ENCODE measurements at regions not wholly inside any gene's neighbourhood (a gene's known extent, or its start where the extent isn't known, plus 50 kb on each side); places are given as distances from the start of the nearest gene placed in this dataset.
"Not testable (repeated sequence)": the region's sequence is repeated elsewhere in the genome, so short reads cannot be mapped to it uniquely, and the experiment has no call there.

GRCh38 chr10:29746080-29746797 lies 111.5 kb upstream of the SVIL start:
- intact Hi-C loops (cut with DNase I): loop anchor here in 1 of 2 donors (5.0 kb wide), 1 partner anchor 36 kb away; no protein-coding TSS in a partner anchor
- DNase-seq (ENCODE audit: low spot score): no peak

GRCh38 chr10:29740981-29741545 lies 106.3 kb upstream of the SVIL start:
- intact Hi-C loops (cut with DNase I): no loop called here

DNA sequence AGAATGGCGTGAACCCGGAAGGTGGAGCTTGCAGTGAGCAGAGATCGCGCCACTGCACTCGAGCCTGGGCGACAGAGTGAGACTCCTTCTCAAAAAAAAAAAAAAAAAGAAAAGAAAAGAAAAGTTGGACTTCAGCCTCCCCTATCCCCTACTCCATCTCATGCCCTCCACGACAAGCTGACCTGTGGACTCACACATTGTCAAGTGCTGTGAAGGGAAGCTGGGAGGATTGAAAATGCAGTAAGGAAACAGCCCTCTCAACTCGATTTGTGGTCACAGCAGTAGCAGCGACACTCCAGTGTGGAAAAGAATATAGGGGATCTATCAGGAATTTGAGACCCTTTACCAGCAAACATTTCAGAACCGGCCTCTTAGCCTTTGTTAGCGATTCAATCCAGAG lies 103.6 kb upstream of the SVIL start:
- no peak for DNase-seq (ENCODE audit: low spot score)
- intact Hi-C loops (cut with DNase I): loop anchor here (5.0 to 10.0 kb wide), 3 partner anchors 104 to 119 kb away; partner anchors contain the start of gene SVIL (in 1 of the 2)

More at GRCh38 chr10:29740981-29741545, 106.3 kb upstream of the SVIL start:
- DNase-seq (ENCODE audit: low spot score): no peak

DNA sequence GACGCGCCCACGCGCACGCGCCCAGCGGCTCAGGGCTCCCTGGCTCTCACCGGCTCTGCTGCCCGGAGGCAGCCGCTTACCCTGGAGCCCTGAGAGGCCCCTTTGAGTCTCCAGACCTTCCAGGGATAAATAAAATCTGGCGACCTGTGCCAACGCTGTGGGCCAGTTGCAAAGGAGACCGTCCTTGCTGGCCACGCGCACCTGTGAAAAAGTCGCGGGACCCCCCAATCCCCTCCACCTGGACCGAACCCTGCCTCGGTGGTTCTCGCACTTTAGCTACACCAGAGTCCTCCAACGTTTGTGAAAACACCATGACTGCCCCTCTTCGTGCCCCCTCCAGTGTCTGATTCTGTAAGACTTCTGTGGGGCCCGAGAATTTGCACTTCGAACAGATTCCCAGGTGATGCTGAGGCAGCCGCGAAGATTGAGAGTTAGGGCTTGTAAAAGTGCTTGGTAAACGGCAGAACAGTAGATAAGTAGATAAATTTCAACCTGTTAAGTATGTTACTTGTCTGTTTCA lies 102.4 kb upstream of the SVIL start:
- intact Hi-C loops (cut with DNase I): loop anchor here (5.0 to 10.0 kb wide), 3 partner anchors 102 to 120 kb away; partner anchors contain the start of gene SVIL (in 1 of the 2)

DNA sequence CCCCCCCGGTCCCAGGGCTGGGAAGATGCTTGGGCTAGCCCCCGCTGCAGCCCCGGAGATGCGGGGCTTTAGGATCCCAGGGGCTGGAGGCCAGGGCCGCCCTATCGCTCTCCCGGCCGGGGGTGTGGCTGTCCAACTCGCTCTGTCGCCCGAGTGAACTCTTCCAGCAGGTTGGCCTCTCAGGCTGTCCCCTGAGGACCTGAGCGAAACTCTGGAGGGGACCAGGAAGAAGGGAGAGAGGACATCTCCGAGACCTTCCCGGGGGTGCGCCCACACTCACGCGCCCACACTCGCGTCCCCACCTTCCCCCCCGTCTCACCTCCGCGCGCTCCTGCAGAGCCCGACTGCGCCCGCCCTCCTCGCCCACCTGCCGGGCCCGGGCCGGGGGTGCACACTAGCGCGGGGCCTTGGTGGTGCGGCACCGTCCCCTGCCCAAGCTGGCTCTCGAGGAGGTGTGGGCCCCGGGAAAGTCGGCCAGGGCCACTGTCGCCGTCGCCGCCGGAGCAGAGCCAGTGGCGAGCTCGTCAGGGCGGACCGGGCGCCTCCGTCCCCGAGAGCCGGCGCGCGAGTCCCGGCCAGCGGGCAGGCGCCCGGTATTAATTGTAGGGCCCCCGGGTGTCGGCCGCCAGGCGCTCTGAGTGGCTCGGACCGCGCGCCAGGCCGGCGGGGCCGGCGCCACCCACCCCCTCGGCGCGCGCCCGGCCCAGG lies 101.7 kb upstream of the SVIL start:
- intact Hi-C loops (cut with DNase I): loop anchor here (5.0 to 10.0 kb wide), 3 partner anchors 102 to 121 kb away; partner anchors contain the start of gene SVIL (in 1 of the 2)
- peak; percentile 88 for DNase-seq (ENCODE audit: low spot score)

More for the DNA sequence above, 102.4 kb upstream of the SVIL start:
- no peak for DNase-seq (ENCODE audit: low spot score)

- intact Hi-C loops (cut with DNase I): loop anchor here (5.0 to 10.0 kb wide), 3 partner anchors 101 to 122 kb away; partner anchors contain the start of gene SVIL (in 1 of the 2)
Observed at GRCh38 chr10:29735628-29736365, 101.0 kb upstream of the SVIL start.

GRCh38 chr10:29734962-29735627 lies 100.3 kb upstream of the SVIL start:
- DNase-seq (ENCODE audit: low spot score): peak; percentile 94

More at GRCh38 chr10:29735628-29736365, 101.0 kb upstream of the SVIL start:
- DNase-seq (ENCODE audit: low spot score): peak; percentile 96

GRCh38 chr10:29734640-29734961 lies 99.8 kb upstream of the SVIL start:
- intact Hi-C loops (cut with DNase I): loop anchor here in 1 of 2 donors (10.0 kb wide), 2 partner anchors 100 to 110 kb away; partner anchors contain the start of gene SVIL
- no peak for DNase-seq (ENCODE audit: low spot score)

More at GRCh38 chr10:29734962-29735627, 100.3 kb upstream of the SVIL start:
- intact Hi-C loops (cut with DNase I): loop anchor here (5.0 to 10.0 kb wide), 3 partner anchors 100 to 122 kb away; partner anchors contain the start of gene SVIL (in 1 of the 2)

- DNase-seq (ENCODE audit: low spot score): no peak
- intact Hi-C loops (cut with DNase I): loop anchor here in 1 of 2 donors (10.0 kb wide), 2 partner anchors 99 to 111 kb away; partner anchors contain the start of gene SVIL
Observed at GRCh38 chr10:29733323-29733722, 98.6 kb upstream of the SVIL start.

GRCh38 chr10:29732918-29733317 lies 98.1 kb upstream of the SVIL start:
- no peak for DNase-seq (ENCODE audit: low spot score)
- intact Hi-C loops (cut with DNase I): loop anchor here in 1 of 2 donors (10.0 kb wide), 2 partner anchors 98 to 112 kb away; partner anchors contain the start of gene SVIL

GRCh38 chr10:29731760-29732159 lies 97.0 kb upstream of the SVIL start:
- DNase-seq (ENCODE audit: low spot score): no peak
- intact Hi-C loops (cut with DNase I): loop anchor here in 1 of 2 donors (10.0 kb wide), 2 partner anchors 97 to 113 kb away; partner anchors contain the start of gene SVIL

DNA sequence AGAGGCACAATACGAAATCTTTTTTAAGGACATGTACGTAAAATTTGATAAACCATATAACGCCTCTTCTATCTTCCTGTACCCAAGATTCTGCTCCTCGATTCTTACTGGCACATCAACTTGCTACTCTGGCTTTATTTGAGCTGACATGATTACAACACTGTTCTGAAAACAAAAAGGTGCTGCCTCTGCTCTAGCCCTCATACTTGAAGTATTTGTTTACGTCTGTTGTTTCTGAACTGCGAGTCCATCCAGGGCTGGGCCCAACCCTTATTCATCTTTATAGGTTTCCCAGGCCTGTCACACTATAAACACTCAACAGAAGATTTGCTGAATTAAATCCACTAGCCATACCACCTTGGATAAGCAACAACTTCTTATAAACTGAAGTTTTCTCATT lies 96.2 kb upstream of the SVIL start:
- intact Hi-C loops (cut with DNase I): loop anchor here in 1 of 2 donors (10.0 kb wide), 2 partner anchors 96 to 114 kb away; partner anchors contain the start of gene SVIL
- no peak for DNase-seq (ENCODE audit: low spot score)

GRCh38 chr10:29730458-29730857 lies 95.7 kb upstream of the SVIL start:
- no peak for DNase-seq (ENCODE audit: low spot score)
- intact Hi-C loops (cut with DNase I): loop anchor here in 1 of 2 donors (10.0 kb wide), 2 partner anchors 96 to 114 kb away; partner anchors contain the start of gene SVIL

GRCh38 chr10:29728541-29729049 lies 93.8 kb upstream of the SVIL start:
- no peak for DNase-seq (ENCODE audit: low spot score)
- intact Hi-C loops (cut with DNase I): no loop called here

- intact Hi-C loops (cut with DNase I); DNase-seq (ENCODE audit: low spot score): not testable (repeated sequence)
Observed at GRCh38 chr10:29725927-29726326, 91.2 kb upstream of the SVIL start.

DNA sequence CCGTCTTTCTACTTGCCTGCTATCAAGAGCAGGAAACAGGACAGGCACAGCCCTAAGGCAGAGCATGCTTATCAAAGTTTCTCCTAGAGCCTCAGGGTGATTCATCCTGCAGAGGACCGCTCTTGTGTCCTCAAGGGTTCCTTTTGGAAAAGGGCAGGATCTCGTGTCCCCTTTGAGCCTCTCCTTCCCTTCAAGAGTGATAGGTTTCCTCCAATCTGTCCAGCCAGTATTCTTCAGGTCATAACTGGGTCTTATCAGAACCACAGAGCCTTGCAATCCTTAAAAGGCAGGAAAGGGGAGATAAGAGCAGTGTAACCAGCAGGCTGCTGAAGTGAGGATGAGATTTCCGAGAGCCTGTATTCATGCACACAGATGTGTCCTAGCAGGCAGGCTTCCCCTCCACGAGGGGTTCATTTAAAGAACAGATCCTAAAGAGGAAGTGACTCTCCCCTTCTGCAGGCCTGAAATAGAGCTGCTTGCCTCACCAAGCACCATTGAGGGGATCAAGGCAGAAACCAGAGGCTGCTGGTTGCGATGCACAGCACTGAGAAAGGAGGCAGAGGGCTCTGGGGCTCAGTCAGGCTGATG lies 90.5 kb upstream of the SVIL start:
- DNase-seq (ENCODE audit: low spot score): no peak

GRCh38 chr10:29723726-29724125 lies 89.0 kb upstream of the SVIL start:
- no peak for DNase-seq (ENCODE audit: low spot score)
- intact Hi-C loops (cut with DNase I): no loop called here

More for the DNA sequence above, 90.5 kb upstream of the SVIL start:
- intact Hi-C loops (cut with DNase I): no loop called here
